Right lobe of liver (tissue), 6 donors: ENCODE measurements at regions not wholly inside any gene's neighbourhood (a gene's known extent, or its start where the extent isn't known, plus 50 kb on each side); places are given as distances from the start of the nearest gene placed in this dataset.

Source experiments
- ATAC-seq, 4 donors: fragments of 200-7000 bp; cut with Tn5 transposase; one replicate each; pipeline ENCODE4 v1.9.1; 2020; ENCODE audit warnings: mild to moderate bottlenecking in 4 of 4, moderate library complexity in 4 of 4
- DNase-seq, 3 donors: peaks; one replicate each; pipeline ENCODE4 v3.0.0-alpha.2; 2020
- H3K27ac ChIP-seq, 3 donors: fragments of 200-600 bp; one replicate each; pipeline ENCODE4 v1.8.0; 2022
- H3K27me3 ChIP-seq, 2 donors: fragments of 200-600 bp; one replicate each; pipeline ENCODE4 v1.8.0; 2022
- H3K36me3 ChIP-seq, 4 donors: fragments of 200-600 bp; sonication (generic) in 1 of 4; one replicate each; pipeline versions ENCODE4 v1.5.1 to v1.8.0; 2017 to 2022; ENCODE audit warnings: control low read depth in 1 of 4
- H3K4me1 ChIP-seq, 4 donors: fragments of 200-600 bp; sonication (generic) in 1 of 4; one replicate each; pipeline versions ENCODE4 v1.5.1 to v1.8.0; 2017 to 2022; ENCODE audit warnings: control low read depth in 1 of 4
- H3K4me3 ChIP-seq, 3 donors: fragments of 200-600 bp; one replicate each; pipeline ENCODE4 v1.8.0; 2022
- H3K9me3 ChIP-seq, 4 donors: fragments of 200-600 bp; sonication (generic) in 1 of 4; one replicate each; pipeline versions ENCODE4 v1.5.1 to v1.8.0; 2017 to 2022; ENCODE audit warnings: control low read depth in 1 of 4
- POLR2A ChIP-seq: fragments of 450-650 bp; IDR thresholded peaks from one replicate; pipeline ENCODE4 v1.6.1; 2017; ENCODE audit warnings: antibody characterized with exemption, mild to moderate bottlenecking
- WGBS: methylation state at CpG from one replicate; pipeline ENCODE4 v1.1.6; 2018; ENCODE audit warnings: low coverage, low lambda C conversion rate; ENCODE audit not compliant: insufficient coverage; ENCODE audit errors: missing lambda C conversion rate; 5-methylcytosine and 5-hydroxymethylcytosine counted together
- intact Hi-C, 2 donors: fragments of 100-400 bp; cut with DNase I; formaldehyde crosslinking; loops; one replicate each; pipeline versions ENCODE4 v1.11.2 to v1.14.1; 2022
- TF ChIP-seq, protein P1 (sequence below), 4 donors: fragments of 200-600 bp in 3 of 4; fragments of 450-650 bp in 1 of 4; IDR thresholded peaks; one replicate each; pipeline versions ENCODE4 v1.5.1 to v1.8.0; 2016 to 2022; ENCODE audit warnings: antibody characterized with exemption in 4 of 4, mild to moderate bottlenecking in 2 of 4
- donor health status: DM: no; HTN: yes; CAD: no.
- donor health status: DM: no; HTN: no; CAD: no.
- donor health status: DM: no; HTN: no; CAD: no.
- donor health status: DM: no; HTN: yes; CAD: no.
- donor health status: DM: no; HTN: yes; CAD: no.

DNA sequence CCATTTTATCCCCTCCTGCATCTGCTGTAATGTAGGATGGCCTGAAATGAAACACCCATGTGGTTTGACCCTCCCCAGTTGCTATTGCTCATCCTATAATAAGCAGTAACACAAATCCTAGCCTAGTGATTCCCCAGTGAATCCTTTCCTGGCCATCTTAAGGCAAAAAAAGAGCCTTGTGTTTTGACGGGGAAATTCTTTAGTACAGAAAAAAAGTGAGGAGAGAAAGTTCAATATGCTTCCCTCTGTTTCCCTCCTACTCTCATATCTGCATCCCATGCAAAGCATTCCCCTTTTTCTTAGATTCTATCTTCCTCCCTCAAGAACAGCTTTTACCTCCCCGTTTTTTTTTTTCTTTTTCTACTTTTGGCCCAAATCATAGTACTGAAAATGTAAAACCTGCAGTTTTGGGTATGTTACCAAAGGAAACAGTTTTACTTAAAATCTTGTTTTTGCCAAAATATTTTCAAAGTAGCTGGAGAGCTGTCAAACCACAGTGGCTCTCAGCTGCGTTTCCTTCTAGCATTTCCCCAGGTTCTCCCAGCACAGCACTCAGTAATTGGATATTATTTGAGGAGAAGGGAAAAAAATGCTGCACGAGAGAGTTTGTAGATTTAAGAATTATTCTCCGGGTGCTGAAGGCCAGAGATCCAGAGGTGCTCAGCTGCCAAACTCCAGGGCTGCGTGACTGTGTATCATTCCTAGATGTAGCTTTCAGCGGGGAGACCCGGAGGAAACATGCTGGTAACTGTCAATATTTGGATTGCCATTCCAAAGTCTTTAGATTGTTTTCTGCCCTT, 321.4 kb downstream of the NPR3 start:
- ATAC-seq (no peak), DNase-seq (no peak)
- Histone ChIP-seq H3K27me3 (no peaks in the 10 kb centered on the region), H3K9me3 (no peaks in the 10 kb centered on the region), H3K4me3 (no peak overlapping the region), H3K4me1 (no peaks in the 10 kb centered on the region), H3K27ac (no peak overlapping the region), H3K36me3 (no peaks in the 10 kb centered on the region)
- intact Hi-C loops, result no loop called here
- TF ChIP-seq, protein P1, sequence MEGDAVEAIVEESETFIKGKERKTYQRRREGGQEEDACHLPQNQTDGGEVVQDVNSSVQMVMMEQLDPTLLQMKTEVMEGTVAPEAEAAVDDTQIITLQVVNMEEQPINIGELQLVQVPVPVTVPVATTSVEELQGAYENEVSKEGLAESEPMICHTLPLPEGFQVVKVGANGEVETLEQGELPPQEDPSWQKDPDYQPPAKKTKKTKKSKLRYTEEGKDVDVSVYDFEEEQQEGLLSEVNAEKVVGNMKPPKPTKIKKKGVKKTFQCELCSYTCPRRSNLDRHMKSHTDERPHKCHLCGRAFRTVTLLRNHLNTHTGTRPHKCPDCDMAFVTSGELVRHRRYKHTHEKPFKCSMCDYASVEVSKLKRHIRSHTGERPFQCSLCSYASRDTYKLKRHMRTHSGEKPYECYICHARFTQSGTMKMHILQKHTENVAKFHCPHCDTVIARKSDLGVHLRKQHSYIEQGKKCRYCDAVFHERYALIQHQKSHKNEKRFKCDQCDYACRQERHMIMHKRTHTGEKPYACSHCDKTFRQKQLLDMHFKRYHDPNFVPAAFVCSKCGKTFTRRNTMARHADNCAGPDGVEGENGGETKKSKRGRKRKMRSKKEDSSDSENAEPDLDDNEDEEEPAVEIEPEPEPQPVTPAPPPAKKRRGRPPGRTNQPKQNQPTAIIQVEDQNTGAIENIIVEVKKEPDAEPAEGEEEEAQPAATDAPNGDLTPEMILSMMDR (IDR thresholded peaks at IDR 0.05), result no peak
- no peak for TF ChIP-seq POLR2A
- WGBS, result 37% methylated on average over 8 of the region's 8 CpGs

DNA sequence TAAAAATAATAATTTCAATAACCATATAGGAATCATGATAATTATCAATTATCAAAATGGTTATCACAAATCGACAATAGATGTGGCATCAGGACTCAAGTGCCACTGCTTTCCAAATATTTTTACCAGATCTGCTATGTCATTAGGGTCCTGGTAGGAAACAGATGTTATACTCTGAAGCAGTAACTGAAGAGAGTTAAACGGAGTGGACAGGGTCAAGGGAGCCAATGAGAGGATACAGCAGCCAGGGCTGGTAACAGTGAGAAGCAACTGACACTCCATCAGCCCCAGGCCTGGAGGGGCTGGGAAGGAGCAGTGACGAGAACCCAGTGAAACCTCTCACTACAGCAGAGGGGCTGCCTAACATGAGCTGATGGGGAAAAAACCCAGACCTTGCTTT, 322.4 kb downstream of the NPR3 start:
- no peaks in the 10 kb centered on the region for H3K27me3 ChIP-seq
- H3K9me3 ChIP-seq, result no peaks in the 10 kb centered on the region
- 56% methylated on average over 2 of the region's 3 CpGs for WGBS
- DNase-seq (no peak), ATAC-seq (no peak)
- no peak overlapping the region for H3K4me3 ChIP-seq
- intact Hi-C loops, result no loop called here
- no peak overlapping the region for H3K27ac ChIP-seq
- H3K4me1 ChIP-seq, result no peaks in the 10 kb centered on the region
- no peak for TF ChIP-seq POLR2A
- TF ChIP-seq, protein P1 (IDR thresholded peaks at IDR 0.05), result no peak
- no peaks in the 10 kb centered on the region for H3K36me3 ChIP-seq

DNA sequence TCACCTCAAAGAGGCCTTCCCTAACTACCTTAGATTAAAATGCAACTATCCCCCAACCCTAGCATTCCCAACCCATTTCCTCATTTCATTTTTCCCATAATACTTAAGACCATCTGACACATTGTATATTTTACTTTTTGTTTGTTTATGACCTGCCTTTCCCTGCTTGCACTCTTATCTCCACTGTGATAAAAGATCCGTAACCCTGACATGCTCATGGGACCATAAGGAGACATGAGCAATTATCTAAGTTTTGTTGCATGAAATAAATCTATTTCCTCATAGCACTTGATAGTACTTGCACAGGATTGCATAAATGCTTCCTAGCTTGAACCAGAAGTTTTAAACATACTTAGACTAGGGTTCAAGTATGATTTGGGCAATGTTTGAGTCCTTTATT, 323.7 kb downstream of the NPR3 start:
- H3K4me3 ChIP-seq, result no peak overlapping the region
- DNase-seq, result no peak
- H3K27ac ChIP-seq, result no peak overlapping the region
- intact Hi-C loops, result no loop called here
- TF ChIP-seq, protein P1 (IDR thresholded peaks at IDR 0.05), result no peak
- TF ChIP-seq POLR2A, result no peak
- 87% methylated on average over 1 of the region's 1 CpG for WGBS
- H3K9me3 ChIP-seq, result no peaks in the 10 kb centered on the region
- no peaks in the 10 kb centered on the region for H3K27me3 ChIP-seq
- no peaks in the 10 kb centered on the region for H3K36me3 ChIP-seq
- no peaks in the 10 kb centered on the region for H3K4me1 ChIP-seq
- ATAC-seq, result no peak

DNA sequence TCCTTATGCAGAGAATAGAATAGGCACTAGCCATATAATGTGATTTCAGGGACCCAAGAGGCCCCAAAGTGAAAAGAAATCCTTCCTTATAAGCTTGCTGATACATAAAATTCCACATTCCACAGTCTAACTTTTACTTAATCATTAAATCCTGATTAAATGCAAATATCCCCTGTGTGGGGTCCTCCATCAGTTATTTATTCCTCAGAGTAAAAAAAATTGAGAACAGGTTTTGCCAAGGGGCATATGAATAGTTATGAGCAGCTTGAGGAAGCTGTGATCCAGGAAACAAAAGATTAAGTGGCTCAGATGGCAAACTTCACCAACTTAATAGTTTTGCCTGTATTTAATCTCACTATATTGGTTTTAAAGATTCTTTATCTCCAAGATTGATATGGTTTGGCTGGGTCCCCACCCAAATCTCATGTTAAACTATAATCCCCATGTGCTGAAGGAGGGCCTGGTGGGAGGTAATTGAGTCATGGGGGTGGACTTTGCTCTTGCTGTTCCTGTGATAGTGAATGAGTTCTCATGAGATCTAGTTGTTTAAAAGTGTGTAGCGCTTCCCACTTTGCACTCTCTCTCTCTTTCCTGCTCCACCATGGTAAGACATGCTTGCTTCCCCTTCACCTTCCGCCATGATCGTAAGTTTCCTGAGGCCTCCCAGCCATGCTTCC, 324.9 kb downstream of the NPR3 start:
- Histone ChIP-seq H3K27me3 (no peaks in the 10 kb centered on the region), H3K4me3 (no peak overlapping the region), H3K4me1 (no peaks in the 10 kb centered on the region), H3K9me3 (peaks cover 0 to 5% (median 0%) of the 10 kb centered on the region in 4 donors), H3K36me3 (no peaks in the 10 kb centered on the region), H3K27ac (no peak overlapping the region)
- no peak for TF ChIP-seq POLR2A
- TF ChIP-seq, protein P1 (IDR thresholded peaks at IDR 0.05), result no peak
- DNase-seq (no peak), ATAC-seq (no peak)
- intact Hi-C loops, result no loop called here
- 96% methylated on average over 3 of the region's 3 CpGs for WGBS
